HT-29 (cell line): ENCODE measurements at regions not wholly inside any gene's neighbourhood (a gene's known extent, or its start where the extent isn't known, plus 50 kb on each side); places are given as distances from the start of the nearest gene placed in this dataset.

Experiments
- DNase-seq: peaks from one replicate; pipeline ENCODE4 v3.0.0-alpha.2; 2015; ENCODE audit warnings: low spot score

GRCh38 chr17:77716289-77716926, 242.1 kb upstream of the TNRC6C start:
- DNase-seq: no peak

GRCh38 chr17:77717941-77718668, 240.4 kb upstream of the TNRC6C start:
- no peak for DNase-seq

DNA sequence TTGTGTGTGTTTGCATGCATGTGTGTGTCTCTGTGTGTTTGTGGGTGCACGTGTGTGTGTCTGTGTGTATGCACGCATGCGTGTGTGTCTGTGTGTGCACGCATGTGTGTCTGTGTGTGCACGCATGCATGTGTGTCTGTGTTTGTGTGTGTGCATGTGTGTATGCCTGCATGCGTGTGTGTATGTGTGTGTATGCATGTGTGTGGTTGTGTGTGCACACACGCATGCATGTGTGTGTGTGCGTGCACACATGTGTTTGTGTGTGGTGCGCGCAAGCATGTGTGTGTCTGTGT, 239.9 kb upstream of the TNRC6C start:
- DNase-seq: no peak

DNA sequence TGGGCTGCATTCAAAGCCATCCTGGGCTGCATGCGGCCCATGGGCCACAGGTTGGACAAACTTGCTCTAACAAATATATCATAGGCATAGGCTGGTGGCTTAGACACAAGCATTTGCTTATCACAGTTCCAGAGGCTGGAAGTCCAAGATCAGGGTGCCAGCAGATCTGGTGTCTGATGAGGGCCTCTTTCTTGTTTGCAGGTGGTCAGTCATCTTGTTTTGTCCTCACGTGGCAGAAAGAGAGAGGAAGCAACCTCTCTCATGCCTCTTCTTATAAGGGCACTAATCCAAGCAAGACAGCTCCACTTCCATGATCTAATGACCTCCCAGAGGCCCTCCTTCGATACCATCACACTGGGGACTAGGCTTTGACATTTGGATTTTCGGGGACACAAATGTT, 238.7 kb upstream of the TNRC6C start:
- DNase-seq: no peak

DNA sequence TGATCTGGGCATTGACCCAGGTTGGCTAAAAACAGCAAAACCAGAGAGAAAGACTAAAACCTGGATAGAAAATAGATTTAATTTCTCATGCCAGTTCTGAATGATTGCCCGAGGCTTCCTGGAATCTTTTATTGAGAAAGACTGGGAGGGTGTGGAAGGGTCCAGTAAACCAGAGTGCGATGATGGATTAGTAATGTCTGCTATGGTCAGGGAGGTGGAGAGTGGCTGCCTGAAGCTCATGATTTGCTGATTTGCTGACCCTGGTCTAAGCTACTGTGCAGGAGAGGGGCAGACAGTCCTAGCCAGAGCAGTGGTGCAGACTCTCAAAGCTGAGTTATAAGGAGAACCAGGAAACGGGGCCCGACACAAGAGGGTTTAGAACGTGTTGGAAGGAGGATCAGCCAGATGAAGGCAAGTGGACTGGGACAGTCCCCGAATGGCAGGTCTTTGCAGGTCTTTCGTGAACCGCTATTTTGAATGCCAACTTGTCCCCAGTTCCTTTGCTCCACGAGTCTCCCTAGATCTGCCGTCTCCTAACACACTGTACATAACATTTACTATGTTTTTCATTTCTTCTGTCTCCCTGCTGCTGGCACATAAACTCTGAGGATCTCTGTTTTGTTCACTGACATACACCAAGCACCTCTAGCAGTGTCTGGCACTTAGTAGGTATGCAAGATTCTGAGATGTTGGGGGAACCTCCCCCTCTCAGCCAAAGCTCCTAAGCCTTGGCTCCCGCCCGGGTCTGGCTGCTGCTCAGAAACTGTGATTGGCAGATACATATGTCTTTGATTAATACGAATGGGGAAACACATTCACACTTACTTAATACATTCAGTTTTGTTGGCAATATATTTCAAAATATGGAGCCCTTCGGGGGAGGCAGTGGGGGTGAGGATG, 237.3 kb upstream of the TNRC6C start:
- DNase-seq: no peak

GRCh38 chr17:77721846-77722160, 236.7 kb upstream of the TNRC6C start:
- DNase-seq: no peak

- DNase-seq: no peak
Measured at GRCh38 chr17:77722366-77722765, 236.1 kb upstream of the TNRC6C start.

- DNase-seq: no peak
Measured at GRCh38 chr17:77723071-77723908, 235.2 kb upstream of the TNRC6C start.

DNA sequence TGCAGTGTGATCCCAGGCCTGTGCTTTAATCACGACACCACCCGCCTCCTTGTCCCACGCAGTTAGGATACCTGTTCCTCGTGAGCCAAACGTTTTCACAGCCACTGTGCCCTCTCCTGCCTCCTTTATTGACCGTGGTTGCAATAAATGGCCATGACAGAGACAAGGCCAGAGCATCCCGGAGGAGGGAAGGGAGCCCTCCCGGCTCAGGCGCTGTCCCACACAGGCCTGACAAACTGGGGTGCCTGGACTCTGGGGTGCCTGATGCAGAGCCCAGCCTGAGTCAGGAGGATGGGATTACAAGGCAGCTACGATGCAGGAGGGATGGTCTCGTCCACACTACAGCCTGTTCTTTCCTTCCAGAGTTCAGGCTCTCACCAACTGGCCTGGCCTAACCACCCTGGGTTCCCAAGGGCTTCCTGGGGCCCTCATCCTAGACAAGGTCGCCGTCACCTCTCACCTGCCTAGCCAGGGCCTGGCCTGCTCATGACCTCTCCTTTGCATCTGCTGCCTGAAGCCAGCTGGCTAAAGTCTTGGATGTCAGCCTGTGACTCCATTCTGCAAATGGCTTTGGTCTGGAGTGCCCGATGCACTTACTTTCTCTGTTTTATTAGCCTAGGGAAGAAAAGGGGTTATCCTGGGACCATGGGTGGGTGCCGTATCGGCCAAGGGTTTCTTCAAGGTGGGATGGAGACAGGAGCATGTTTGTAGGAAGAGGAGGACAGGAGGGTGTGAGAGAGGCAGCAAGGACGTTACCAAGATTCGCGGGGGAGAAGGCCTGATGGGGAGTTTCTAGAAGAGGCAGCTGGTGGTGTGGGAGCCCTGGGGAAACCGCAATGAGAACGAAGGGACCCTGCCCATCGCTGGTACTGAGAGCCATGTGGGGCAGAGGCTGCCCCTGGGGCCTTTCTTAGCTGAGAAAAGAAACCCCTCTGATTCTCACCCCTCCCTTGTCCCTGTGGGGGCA, 234.3 kb upstream of the TNRC6C start:
- no peak for DNase-seq

GRCh38 chr17:77724876-77725615, 233.5 kb upstream of the TNRC6C start:
- DNase-seq: no peak

DNA sequence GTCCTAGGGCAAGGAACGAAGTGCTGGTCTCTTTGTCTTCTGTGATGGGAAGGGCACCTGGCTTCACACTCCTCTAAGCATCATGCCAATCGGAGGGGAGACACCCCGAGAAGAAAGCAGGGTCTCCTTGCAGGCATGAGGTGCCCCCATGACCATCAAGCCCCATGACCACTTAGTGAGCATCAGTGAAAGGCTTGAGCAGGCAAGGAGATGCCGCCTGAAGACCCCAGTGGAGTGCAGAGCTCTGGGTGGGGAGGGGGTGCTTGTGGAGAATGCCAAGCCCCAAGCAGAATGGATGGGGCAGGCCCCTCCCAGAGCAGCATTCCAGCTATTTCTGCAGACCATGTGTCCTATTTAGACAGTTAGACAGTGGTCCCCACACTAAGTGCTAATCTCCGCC, 232.7 kb upstream of the TNRC6C start:
- DNase-seq: no peak

GRCh38 chr17:77726549-77727006, 231.9 kb upstream of the TNRC6C start:
- DNase-seq: no peak

GRCh38 chr17:77727037-77727615, 231.4 kb upstream of the TNRC6C start:
- DNase-seq: no peak

DNA sequence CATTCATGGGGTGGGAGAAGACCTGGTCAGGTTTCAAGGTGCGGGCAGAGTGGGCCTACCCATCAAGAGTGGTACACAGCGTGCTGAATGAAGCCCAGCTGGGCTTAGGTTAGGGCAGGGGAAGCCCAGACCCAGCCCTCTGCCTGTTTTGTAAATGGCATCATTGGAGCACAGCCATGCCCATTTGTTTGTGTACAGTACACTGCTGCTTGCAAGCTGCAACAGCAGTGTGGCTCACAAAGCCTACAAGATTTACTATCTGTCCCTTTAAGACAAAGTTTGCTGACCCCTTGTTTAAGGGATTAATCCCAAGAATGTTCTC, 230.1 kb upstream of the TNRC6C start:
- DNase-seq: no peak

- DNase-seq: no peak
Measured at GRCh38 chr17:77728871-77729270, 229.6 kb upstream of the TNRC6C start.

DNA sequence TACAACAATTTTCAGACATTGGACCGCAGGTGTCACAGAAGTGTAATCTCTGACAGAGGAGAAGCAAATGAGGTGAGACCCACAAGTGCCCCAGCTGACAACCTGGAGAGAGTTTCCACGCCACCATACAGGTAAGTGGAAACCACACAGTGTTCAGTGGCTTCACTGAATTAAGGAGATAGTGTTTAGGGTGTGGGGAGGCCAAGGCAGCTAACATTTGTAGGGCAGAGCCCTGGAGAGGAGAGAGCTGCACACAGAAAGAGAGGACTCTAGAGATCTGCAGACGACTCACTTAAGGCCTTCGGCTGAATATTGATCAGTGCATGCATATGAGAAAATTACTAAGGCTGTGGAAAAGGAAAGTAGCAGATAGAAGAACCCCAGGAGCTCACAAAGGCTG, 228.9 kb upstream of the TNRC6C start:
- no peak for DNase-seq

DNA sequence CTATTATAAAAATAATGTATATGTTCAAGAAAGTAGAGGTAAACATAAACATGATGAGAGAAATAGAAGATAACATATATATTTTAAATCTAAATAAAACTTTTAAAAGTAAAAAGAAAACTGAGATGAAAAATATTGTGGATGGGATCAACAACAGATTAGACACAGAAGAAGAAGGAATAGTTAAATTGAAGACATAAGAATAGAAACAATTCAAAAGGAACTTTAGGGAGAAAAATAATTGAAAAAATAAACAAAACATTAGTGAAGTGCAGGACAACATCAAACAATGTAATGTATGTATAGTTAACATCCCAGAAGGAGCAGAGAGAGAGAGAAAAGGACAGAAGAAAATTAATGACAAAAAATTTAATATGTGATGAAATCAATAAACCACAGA, 228.1 kb upstream of the TNRC6C start:
- DNase-seq: no peak

GRCh38 chr17:77733576-77734296, 224.8 kb upstream of the TNRC6C start:
- DNase-seq: no peak
